ENCODE measurements at regions not wholly inside any gene's neighbourhood (a gene's known extent, or its start where the extent isn't known, plus 50 kb on each side); places are given as distances from the start of the nearest gene placed in this dataset.

DNA sequence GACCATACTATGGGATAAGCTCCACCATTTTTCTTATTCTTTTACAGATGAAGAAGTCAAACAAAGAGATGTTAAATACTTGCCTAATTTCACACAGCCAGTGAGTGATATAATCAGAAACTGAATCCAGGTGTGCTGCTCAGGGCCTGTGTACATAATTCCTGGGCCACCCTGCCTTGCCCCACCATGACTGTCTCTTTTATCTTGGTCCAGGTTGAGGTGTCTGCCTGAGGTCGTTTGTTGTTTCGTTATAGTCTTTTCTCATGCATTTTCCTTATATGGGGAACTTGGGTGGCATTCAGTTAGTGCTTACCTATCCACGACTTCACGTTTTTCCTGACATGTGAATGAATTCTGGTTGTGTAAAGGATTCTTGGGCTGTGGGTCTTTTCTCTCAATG lies 277.6 kb downstream of the COL12A1 start:
- TF ChIP-seq, protein P1, sequence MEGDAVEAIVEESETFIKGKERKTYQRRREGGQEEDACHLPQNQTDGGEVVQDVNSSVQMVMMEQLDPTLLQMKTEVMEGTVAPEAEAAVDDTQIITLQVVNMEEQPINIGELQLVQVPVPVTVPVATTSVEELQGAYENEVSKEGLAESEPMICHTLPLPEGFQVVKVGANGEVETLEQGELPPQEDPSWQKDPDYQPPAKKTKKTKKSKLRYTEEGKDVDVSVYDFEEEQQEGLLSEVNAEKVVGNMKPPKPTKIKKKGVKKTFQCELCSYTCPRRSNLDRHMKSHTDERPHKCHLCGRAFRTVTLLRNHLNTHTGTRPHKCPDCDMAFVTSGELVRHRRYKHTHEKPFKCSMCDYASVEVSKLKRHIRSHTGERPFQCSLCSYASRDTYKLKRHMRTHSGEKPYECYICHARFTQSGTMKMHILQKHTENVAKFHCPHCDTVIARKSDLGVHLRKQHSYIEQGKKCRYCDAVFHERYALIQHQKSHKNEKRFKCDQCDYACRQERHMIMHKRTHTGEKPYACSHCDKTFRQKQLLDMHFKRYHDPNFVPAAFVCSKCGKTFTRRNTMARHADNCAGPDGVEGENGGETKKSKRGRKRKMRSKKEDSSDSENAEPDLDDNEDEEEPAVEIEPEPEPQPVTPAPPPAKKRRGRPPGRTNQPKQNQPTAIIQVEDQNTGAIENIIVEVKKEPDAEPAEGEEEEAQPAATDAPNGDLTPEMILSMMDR (IDR thresholded peaks at IDR 0.05; ENCODE audit: borderline replicate concordance, control extremely low read depth, extremely low read depth, insufficient read depth, missing control alignments): no peak
- in situ Hi-C loops (cut with MboI; ENCODE audit: low sequenced_read_pairs, unreplicated experiment): no loop called here
- DNase-seq (ENCODE audit: low spot score): no peak

DNA sequence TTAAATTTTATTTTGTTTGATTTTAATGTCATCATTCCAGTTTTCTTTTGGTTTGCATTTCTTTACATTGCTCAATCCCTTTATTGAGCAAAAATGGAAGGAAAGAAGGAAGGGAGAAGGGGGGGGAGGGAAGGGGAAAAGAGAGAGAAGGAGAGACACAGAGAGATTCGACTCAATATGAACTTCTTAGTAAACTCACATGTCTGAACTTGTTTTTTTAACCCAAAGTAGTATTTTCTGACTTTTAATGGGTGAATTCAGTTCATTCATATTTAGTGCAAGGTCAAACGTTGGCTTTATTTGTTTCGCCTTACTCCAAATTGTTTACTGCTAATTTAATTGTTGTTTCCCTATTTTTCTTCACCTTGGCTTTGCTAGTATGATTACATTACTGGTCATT lies 278.6 kb downstream of the COL12A1 start:
- in situ Hi-C loops (cut with MboI; ENCODE audit: low sequenced_read_pairs, unreplicated experiment): no loop called here
- TF ChIP-seq, protein P1 (IDR thresholded peaks at IDR 0.05; ENCODE audit: borderline replicate concordance, control extremely low read depth, extremely low read depth, insufficient read depth, missing control alignments): no peak
- no peak for DNase-seq (ENCODE audit: low spot score)

DNA sequence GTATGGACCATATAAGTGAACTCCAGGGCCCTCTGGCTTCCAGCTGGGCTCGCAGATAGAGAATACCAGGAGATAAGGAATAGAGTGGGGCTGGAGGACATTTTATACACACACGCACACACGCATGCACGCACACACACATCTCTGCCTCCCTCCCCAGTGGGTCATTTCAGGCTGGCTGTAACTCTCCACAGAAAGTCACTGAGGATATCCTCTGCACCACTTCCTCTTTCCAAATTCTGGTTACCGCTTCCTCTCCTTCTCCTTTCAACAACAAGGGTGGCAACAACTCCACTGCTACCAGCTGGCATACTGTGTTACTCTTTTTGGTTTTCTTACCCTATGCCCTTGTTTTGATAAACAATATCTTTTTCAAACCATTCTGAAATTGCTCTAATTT lies 280.2 kb downstream of the COL12A1 start:
- TF ChIP-seq, protein P1 (IDR thresholded peaks at IDR 0.05; ENCODE audit: borderline replicate concordance, control extremely low read depth, extremely low read depth, insufficient read depth, missing control alignments): no peak
- in situ Hi-C loops (cut with MboI; ENCODE audit: low sequenced_read_pairs, unreplicated experiment): no loop called here
- no peak for DNase-seq (ENCODE audit: low spot score)

DNA sequence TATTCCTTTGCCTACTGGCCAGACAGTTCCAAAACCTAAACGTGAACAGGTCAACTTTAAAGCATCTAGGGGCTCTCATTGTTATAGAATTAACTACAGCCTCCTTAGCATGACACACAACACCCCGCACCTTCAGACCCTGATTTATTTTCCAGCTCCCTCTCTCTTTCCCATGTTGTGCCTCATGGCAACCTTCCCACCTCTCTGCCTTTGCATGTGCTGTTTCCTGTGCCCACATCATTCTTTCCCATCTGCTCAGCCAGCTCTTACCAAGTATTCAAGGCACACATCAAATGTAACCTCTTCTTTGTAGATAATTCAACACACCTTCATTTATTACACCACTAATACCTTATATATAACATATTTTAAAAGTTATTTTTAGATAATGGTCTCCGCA lies 291.0 kb downstream of the COL12A1 start:
- in situ Hi-C loops (cut with MboI; ENCODE audit: low sequenced_read_pairs, unreplicated experiment): no loop called here
- TF ChIP-seq, protein P1 (IDR thresholded peaks at IDR 0.05; ENCODE audit: borderline replicate concordance, control extremely low read depth, extremely low read depth, insufficient read depth, missing control alignments): no peak
- no peak for DNase-seq (ENCODE audit: low spot score)

DNA sequence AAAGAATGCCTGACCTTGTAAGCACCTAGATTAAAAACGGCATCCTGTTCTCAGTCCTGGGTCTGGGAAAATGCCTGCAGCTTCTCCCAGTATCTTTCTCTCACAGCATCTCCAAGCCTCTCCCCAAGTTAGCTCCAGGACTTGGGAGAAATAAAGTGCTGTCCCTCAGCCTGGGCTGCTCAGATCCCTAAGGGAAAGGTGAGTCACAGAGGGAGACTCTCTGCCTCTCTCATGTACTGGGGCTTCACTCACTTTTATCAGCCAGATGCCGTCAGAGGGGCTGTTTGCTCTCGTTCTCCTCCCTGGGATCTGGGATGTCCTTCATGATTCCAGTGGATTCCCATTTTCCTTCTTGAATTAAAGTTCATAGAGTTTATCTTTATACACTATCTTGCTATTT lies 293.6 kb downstream of the COL12A1 start:
- DNase-seq (ENCODE audit: low spot score): no peak
- TF ChIP-seq, protein P1 (IDR thresholded peaks at IDR 0.05; ENCODE audit: borderline replicate concordance, control extremely low read depth, extremely low read depth, insufficient read depth, missing control alignments): no peak
- in situ Hi-C loops (cut with MboI; ENCODE audit: low sequenced_read_pairs, unreplicated experiment): no loop called here

DNA sequence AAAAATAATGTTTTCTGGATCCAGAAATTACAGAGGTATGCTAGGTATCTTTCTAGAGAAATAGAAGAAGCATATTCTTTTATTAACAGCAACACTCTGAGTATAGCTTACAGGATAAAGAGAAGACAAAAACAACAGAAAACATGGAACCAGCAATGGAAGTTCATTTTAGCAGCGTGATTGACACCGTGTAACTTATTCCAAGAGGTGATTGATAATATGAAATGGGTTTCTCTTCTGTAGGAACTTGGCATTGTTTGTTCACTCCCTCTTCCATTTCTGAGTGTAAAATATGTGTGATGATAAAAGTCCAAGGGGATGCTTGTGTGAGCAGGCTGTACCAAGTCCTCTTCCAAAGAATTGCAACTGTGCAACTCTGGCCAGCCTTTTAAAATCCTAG lies 303.0 kb downstream of the COL12A1 start:
- in situ Hi-C loops (cut with MboI; ENCODE audit: low sequenced_read_pairs, unreplicated experiment): no loop called here

More for the DNA sequence above, 303.0 kb downstream of the COL12A1 start:
- no peak for DNase-seq (ENCODE audit: low spot score)
- TF ChIP-seq, protein P1 (IDR thresholded peaks at IDR 0.05; ENCODE audit: borderline replicate concordance, control extremely low read depth, extremely low read depth, insufficient read depth, missing control alignments): no peak

Measured in GM13976 (cell line).